ENCODE measurements at regions not wholly inside any gene's neighbourhood (a gene's known extent, or its start where the extent isn't known, plus 50 kb on each side); places are given as distances from the start of the nearest gene placed in this dataset.

DNA sequence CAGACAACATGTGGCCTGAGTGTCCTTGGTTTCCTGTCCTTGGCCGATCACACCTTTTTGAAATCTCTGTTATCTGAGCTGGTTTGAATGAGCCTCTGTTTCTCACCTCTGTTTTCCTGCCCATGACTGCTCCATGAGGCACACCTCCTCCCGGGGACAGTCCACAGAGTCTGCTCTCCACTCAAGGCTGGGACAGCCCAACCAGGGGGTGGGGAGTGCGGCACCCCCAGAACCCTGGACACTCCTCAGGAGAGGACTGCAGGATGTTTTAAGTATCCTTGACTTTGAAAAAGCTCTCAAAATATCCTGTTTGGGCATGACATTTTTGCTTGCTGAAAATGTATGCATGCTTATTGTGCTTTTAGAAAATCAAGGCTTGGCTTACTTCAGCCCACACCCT, 333.0 kb upstream of the N4BP1 start:
- no peak for TF ChIP-seq POLR2A (IDR thresholded peaks at IDR 0.05)
- TF ChIP-seq, protein P1, sequence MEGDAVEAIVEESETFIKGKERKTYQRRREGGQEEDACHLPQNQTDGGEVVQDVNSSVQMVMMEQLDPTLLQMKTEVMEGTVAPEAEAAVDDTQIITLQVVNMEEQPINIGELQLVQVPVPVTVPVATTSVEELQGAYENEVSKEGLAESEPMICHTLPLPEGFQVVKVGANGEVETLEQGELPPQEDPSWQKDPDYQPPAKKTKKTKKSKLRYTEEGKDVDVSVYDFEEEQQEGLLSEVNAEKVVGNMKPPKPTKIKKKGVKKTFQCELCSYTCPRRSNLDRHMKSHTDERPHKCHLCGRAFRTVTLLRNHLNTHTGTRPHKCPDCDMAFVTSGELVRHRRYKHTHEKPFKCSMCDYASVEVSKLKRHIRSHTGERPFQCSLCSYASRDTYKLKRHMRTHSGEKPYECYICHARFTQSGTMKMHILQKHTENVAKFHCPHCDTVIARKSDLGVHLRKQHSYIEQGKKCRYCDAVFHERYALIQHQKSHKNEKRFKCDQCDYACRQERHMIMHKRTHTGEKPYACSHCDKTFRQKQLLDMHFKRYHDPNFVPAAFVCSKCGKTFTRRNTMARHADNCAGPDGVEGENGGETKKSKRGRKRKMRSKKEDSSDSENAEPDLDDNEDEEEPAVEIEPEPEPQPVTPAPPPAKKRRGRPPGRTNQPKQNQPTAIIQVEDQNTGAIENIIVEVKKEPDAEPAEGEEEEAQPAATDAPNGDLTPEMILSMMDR (IDR thresholded peaks at IDR 0.05): no peak
- peaks cover 0 to 16% (median 0%) of the 10 kb centered on the region in 12 donors for H3K4me1 ChIP-seq
- 60 to 72% (median 65%) methylated on average over 3 of the region's 3 CpGs for WGBS, 4 donors
- H3K9me3 ChIP-seq: no peaks in the 10 kb centered on the region
- no peaks in the 10 kb centered on the region for H3K27me3 ChIP-seq
- DNase-seq (no peak), ATAC-seq (no peak)
- H3K27ac ChIP-seq: no peak overlapping the region
- intact Hi-C loops (cut with DNase I): no loop called here
- H3K36me3 ChIP-seq: no peaks in the 10 kb centered on the region
- no peak overlapping the region for H3K4me3 ChIP-seq

- no peaks in the 10 kb centered on the region for H3K4me1 ChIP-seq
Observed at GRCh38 chr16:48936811-48937210, 326.8 kb upstream of the N4BP1 start.

GRCh38 chr16:48932216-48932855, 322.4 kb upstream of the N4BP1 start:
- WGBS, 4 donors: 76 to 79% (median 79%) methylated on average over 9 of the region's 9 CpGs
- DNase-seq: no peak
- Histone ChIP-seq H3K9me3 (no peaks in the 10 kb centered on the region), H3K4me3 (no peak overlapping the region), H3K4me1 (no peaks in the 10 kb centered on the region), H3K36me3 (no peaks in the 10 kb centered on the region), H3K27ac (no peak overlapping the region), H3K27me3 (no peaks in the 10 kb centered on the region)
- intact Hi-C loops (cut with DNase I): no loop called here
- ATAC-seq: peak in 1 of 4 donors; percentile 52
- TF ChIP-seq, protein P1 (IDR thresholded peaks at IDR 0.05): no peak
- TF ChIP-seq POLR2A (IDR thresholded peaks at IDR 0.05): no peak

More at GRCh38 chr16:48936811-48937210, 326.8 kb upstream of the N4BP1 start:
- ATAC-seq (no peak), DNase-seq (no peak)
- no peak overlapping the region for H3K4me3 ChIP-seq
- no peaks in the 10 kb centered on the region for H3K9me3 ChIP-seq
- no peaks in the 10 kb centered on the region for H3K27me3 ChIP-seq
- WGBS, 4 donors: 76 to 89% (median 85%) methylated on average over 5 of the region's 5 CpGs
- TF ChIP-seq POLR2A (IDR thresholded peaks at IDR 0.05): no peak
- TF ChIP-seq, protein P1 (IDR thresholded peaks at IDR 0.05): no peak
- H3K36me3 ChIP-seq: no peaks in the 10 kb centered on the region
- intact Hi-C loops (cut with DNase I): no loop called here
- H3K27ac ChIP-seq: no peak overlapping the region

DNA sequence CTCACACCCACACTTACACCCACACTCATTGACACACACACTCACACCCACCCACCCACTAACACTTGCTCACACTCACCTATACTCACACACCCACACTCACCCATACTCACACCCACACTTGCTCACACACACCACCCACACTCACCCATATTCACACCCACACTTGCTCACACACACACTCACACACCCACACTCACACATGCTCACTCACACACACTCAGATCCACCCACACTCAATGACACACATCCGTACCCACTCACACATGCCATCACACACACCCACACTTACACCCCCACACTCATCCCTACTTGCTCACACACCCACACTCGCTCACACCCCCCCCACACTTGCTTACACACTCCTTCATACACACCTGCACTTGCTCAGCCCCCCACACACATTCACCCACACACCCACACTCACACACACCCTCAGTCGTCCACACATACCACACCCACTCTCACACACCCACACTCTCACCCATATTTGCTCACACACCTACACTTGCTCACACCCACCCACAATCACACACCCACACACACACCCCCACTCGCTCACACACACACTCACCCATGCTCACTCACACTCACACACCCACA, 321.1 kb upstream of the N4BP1 start:
- DNase-seq (no peak), ATAC-seq (no peak)
- intact Hi-C loops (cut with DNase I): no loop called here
- Histone ChIP-seq H3K27me3 (no peaks in the 10 kb centered on the region), H3K4me3 (no peak overlapping the region), H3K27ac (no peak overlapping the region), H3K4me1 (no peaks in the 10 kb centered on the region), H3K9me3 (peaks cover 0 to 3% (median 0%) of the 10 kb centered on the region in 12 donors), H3K36me3 (no peaks in the 10 kb centered on the region)
- TF ChIP-seq, protein P1 (IDR thresholded peaks at IDR 0.05): no peak
- TF ChIP-seq POLR2A (IDR thresholded peaks at IDR 0.05): no peak
- 90 to 94% (median 92%) methylated on average over 4 of the region's 4 CpGs for WGBS, 4 donors
